ENCODE measurements at regions not wholly inside any gene's neighbourhood (a gene's known extent, or its start where the extent isn't known, plus 50 kb on each side); places are given as distances from the start of the nearest gene placed in this dataset.

- no peak for DNase-seq
- Histone ChIP-seq H3K27ac (no peak overlapping the region), H3K27me3 (no peaks in the 10 kb centered on the region), H3K36me3 (no peaks in the 10 kb centered on the region), H3K4me1 (no peaks in the 10 kb centered on the region), H3K9me3 (no peaks in the 10 kb centered on the region), H3K4me3 (replicated peaks in 1 of 3) (no peak overlapping the region)
- intact Hi-C loops (cut with DNase I) = no loop called here
- WGBS, 2 donors = 81 to 86% methylated on average over 5 of the region's 5 CpGs
- no peak for TF ChIP-seq CTCF (IDR thresholded peaks at IDR 0.05)
- TF ChIP-seq POLR2A (IDR thresholded peaks at IDR 0.05) = no peak
Measured at GRCh38 chr5:165525271-165525670, 2019.9 kb downstream of the MAT2B start.

GRCh38 chr5:165526357-165526756, 2020.9 kb downstream of the MAT2B start:
- Histone ChIP-seq H3K4me1 (no peaks in the 10 kb centered on the region), H3K27me3 (no peaks in the 10 kb centered on the region), H3K4me3 (replicated peaks in 1 of 3) (no peak overlapping the region), H3K9me3 (no peaks in the 10 kb centered on the region), H3K27ac (no peak overlapping the region), H3K36me3 (no peaks in the 10 kb centered on the region)
- 89 to 90% methylated on average over 3 of the region's 3 CpGs for whole genome bisulfite sequencing, 2 donors
- intact Hi-C loops (cut with DNase I) = no loop called here
- TF ChIP-seq POLR2A (IDR thresholded peaks at IDR 0.05) (no peak), CTCF (IDR thresholded peaks at IDR 0.05) (no peak)
- DNase-seq = no peak

- no peaks in the 10 kb centered on the region for H3K36me3 ChIP-seq
- no peaks in the 10 kb centered on the region for H3K27me3 ChIP-seq
- no peaks in the 10 kb centered on the region for H3K9me3 ChIP-seq
- intact Hi-C loops (cut with DNase I) = no loop called here
- no peak for TF ChIP-seq POLR2A (IDR thresholded peaks at IDR 0.05)
- no peak for TF ChIP-seq CTCF (IDR thresholded peaks at IDR 0.05)
- H3K4me3 ChIP-seq (replicated peaks in 1 of 3) = no peak overlapping the region
- WGBS, 2 donors = 76 to 84% methylated on average over 4 of the region's 4 CpGs
- no peaks in the 10 kb centered on the region for H3K4me1 ChIP-seq
- no peak for DNase-seq
- no peak overlapping the region for H3K27ac ChIP-seq
Measured at GRCh38 chr5:165527577-165527976, 2022.2 kb downstream of the MAT2B start.

- Histone ChIP-seq H3K27ac (no peak overlapping the region), H3K36me3 (no peaks in the 10 kb centered on the region), H3K4me3 (replicated peaks in 1 of 3) (no peak overlapping the region), H3K27me3 (no peaks in the 10 kb centered on the region), H3K9me3 (no peaks in the 10 kb centered on the region), H3K4me1 (no peaks in the 10 kb centered on the region)
- intact Hi-C loops (cut with DNase I) = no loop called here
- no peak for TF ChIP-seq CTCF (IDR thresholded peaks at IDR 0.05)
- no peak for TF ChIP-seq POLR2A (IDR thresholded peaks at IDR 0.05)
- DNase-seq = no peak
Measured at GRCh38 chr5:165538065-165538464, 2032.6 kb downstream of the MAT2B start.

GRCh38 chr5:165559645-165560044, 2054.2 kb downstream of the MAT2B start:
- 87 to 93% methylated on average over 3 of the region's 3 CpGs for WGBS, 2 donors
- TF ChIP-seq POLR2A (IDR thresholded peaks at IDR 0.05) (no peak), CTCF (IDR thresholded peaks at IDR 0.05) (no peak)
- Histone ChIP-seq H3K27ac (no peak overlapping the region), H3K4me1 (no peaks in the 10 kb centered on the region), H3K36me3 (no peaks in the 10 kb centered on the region), H3K27me3 (no peaks in the 10 kb centered on the region), H3K9me3 (no peaks in the 10 kb centered on the region), H3K4me3 (replicated peaks in 1 of 3) (no peak overlapping the region)
- no peak for DNase-seq
- intact Hi-C loops (cut with DNase I) = no loop called here

Data from thyroid gland (tissue), 4 donors.